H1 (cell line): ENCODE measurements at regions not wholly inside any gene's neighbourhood (a gene's known extent, or its start where the extent isn't known, plus 50 kb on each side); places are given as distances from the start of the nearest gene placed in this dataset.

ENCODE experiments used
- CBX8 ChIP-seq: fragments of 300-800, 300-1000 bp; sonication (generic); IDR thresholded peaks from 2 replicates; pipeline ENCODE4 v1.7.1; 2016; ENCODE audit warnings: low read depth, low read length, borderline replicate concordance
- EZH2 ChIP-seq: fragments of 200-600 bp; sonication (generic); IDR thresholded peaks from 2 replicates; pipeline ENCODE4 v1.7.1; 2012; ENCODE audit warnings: low read depth, mild to moderate bottlenecking, moderate library complexity, low read length, inconsistent platforms; ENCODE audit not compliant: severe bottlenecking
- JUND ChIP-seq: IDR thresholded peaks from 2 replicates; pipeline ENCODE4 v1.6.1; 2011; ENCODE audit warnings: mild to moderate bottlenecking, improper control_type of control experiment, low read length
- TF ChIP-seq, protein P1 (sequence below): IDR thresholded peaks from 2 replicates; pipeline ENCODE4 v1.6.1; 2012; ENCODE audit warnings: inconsistent platforms

GRCh38 chr4:85151371-85151770 is 184.9 kb upstream of the WDFY3 start (continued):
- TF ChIP-seq, protein P1, sequence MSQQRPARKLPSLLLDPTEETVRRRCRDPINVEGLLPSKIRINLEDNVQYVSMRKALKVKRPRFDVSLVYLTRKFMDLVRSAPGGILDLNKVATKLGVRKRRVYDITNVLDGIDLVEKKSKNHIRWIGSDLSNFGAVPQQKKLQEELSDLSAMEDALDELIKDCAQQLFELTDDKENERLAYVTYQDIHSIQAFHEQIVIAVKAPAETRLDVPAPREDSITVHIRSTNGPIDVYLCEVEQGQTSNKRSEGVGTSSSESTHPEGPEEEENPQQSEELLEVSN: no peak
- TF ChIP-seq EZH2 (no peak), JUND (no peak), CBX8 (no peak)
